DND-41 (cell line): ENCODE measurements at regions not wholly inside any gene's neighbourhood (a gene's known extent, or its start where the extent isn't known, plus 50 kb on each side); places are given as distances from the start of the nearest gene placed in this dataset.

Experiments used
- ATAC-seq: fragments of 200-7000 bp; cut with Tn5 transposase; 3 replicates; pipeline ENCODE4 v1.9.1; 2021; ENCODE audit warnings: low read depth; ENCODE audit not compliant: insufficient read depth
- DNase-seq: peaks from one replicate; pipeline ENCODE4 v3.0.0-alpha.2; 2020
- H2AFZ ChIP-seq: 2 replicates; pipeline ENCODE4 v1.6.0; 2012; ENCODE audit warnings: low read depth, low read length
- H3K27ac ChIP-seq: 2 replicates; pipeline ENCODE4 v1.5.1; 2012; ENCODE audit warnings: low read length, inconsistent platforms
- H3K27me3 ChIP-seq: fragments of 200-600 bp; sonication (generic); 2 replicates; pipeline ENCODE4 v1.6.0; 2012; ENCODE audit warnings: low read length, mild to moderate bottlenecking, inconsistent platforms; ENCODE audit not compliant: insufficient read depth, poor library complexity
- H3K36me3 ChIP-seq: 2 replicates; pipeline ENCODE4 v1.5.1; 2012; ENCODE audit warnings: low read length, inconsistent platforms; ENCODE audit not compliant: insufficient read depth
- H3K4me1 ChIP-seq: 2 replicates; pipeline ENCODE4 v1.5.1; 2012; ENCODE audit warnings: mild to moderate bottlenecking, low read length; ENCODE audit not compliant: insufficient read depth
- H3K4me2 ChIP-seq: 2 replicates; pipeline ENCODE4 v1.6.0; 2012; ENCODE audit warnings: mild to moderate bottlenecking, moderate library complexity, low read length, inconsistent platforms; ENCODE audit not compliant: insufficient read depth
- H3K4me3 ChIP-seq, 2 experiments: fragments of 200-600 bp in 1 of 2; shearing (Covaris generic) in 1 of 2; 2 replicates each; pipeline ENCODE4 v1.5.1; 2012 to 2016; ENCODE audit warnings: inconsistent platforms in 2 of 2, low read length in 2 of 2, mild to moderate bottlenecking in 2 of 2, low read depth in 1 of 2, moderate library complexity in 1 of 2
- H3K79me2 ChIP-seq: 2 replicates; pipeline ENCODE4 v1.6.0; 2012; ENCODE audit warnings: low read length, inconsistent platforms; ENCODE audit not compliant: insufficient read depth
- H3K9ac ChIP-seq: 2 replicates; pipeline ENCODE4 v1.6.0; 2012; ENCODE audit warnings: low read depth, mild to moderate bottlenecking, inconsistent platforms, low read length, moderate library complexity
- H3K9me3 ChIP-seq: 2 replicates; pipeline ENCODE4 v1.5.1; 2012; ENCODE audit warnings: low read length, moderate library complexity, mild to moderate bottlenecking, inconsistent platforms; ENCODE audit not compliant: insufficient read depth, severe bottlenecking
- H4K20me1 ChIP-seq: 2 replicates; pipeline ENCODE4 v1.6.0; 2012; ENCODE audit warnings: low read length; ENCODE audit not compliant: insufficient read depth
- EZH2 ChIP-seq: IDR thresholded peaks from 3 replicates; pipeline ENCODE4 v1.6.1; 2012; ENCODE audit warnings: borderline replicate concordance, low read depth, mild to moderate bottlenecking, moderate library complexity, low read length, inconsistent platforms; ENCODE audit not compliant: severe bottlenecking
- TF ChIP-seq, protein P1 (sequence below): IDR thresholded peaks from 2 replicates; pipeline ENCODE4 v1.5.1; 2012; ENCODE audit warnings: borderline replicate concordance, low read length, moderate library complexity, mild to moderate bottlenecking; ENCODE audit not compliant: poor library complexity, severe bottlenecking; ENCODE audit errors: extremely low read depth

- Histone ChIP-seq H3K4me3 (no peak overlapping the region), H3K79me2 (no peaks in the 10 kb centered on the region), H3K4me1 (peaks cover 28% of the 10 kb centered on the region), H3K27me3 (no peaks in the 10 kb centered on the region), H2AFZ (0 out of 2 replicates have a peak overlapping the region, but pooled peaks have one; percentile 22), H3K9me3 (no peaks in the 10 kb centered on the region), H3K27ac (no peak overlapping the region), H3K9ac (no peak overlapping the region), H4K20me1 (no peaks in the 10 kb centered on the region), H3K36me3 (no peaks in the 10 kb centered on the region), H3K4me2 (no peak overlapping the region)
- ATAC-seq (no peak), DNase-seq (no peak)
- TF ChIP-seq, protein P1, sequence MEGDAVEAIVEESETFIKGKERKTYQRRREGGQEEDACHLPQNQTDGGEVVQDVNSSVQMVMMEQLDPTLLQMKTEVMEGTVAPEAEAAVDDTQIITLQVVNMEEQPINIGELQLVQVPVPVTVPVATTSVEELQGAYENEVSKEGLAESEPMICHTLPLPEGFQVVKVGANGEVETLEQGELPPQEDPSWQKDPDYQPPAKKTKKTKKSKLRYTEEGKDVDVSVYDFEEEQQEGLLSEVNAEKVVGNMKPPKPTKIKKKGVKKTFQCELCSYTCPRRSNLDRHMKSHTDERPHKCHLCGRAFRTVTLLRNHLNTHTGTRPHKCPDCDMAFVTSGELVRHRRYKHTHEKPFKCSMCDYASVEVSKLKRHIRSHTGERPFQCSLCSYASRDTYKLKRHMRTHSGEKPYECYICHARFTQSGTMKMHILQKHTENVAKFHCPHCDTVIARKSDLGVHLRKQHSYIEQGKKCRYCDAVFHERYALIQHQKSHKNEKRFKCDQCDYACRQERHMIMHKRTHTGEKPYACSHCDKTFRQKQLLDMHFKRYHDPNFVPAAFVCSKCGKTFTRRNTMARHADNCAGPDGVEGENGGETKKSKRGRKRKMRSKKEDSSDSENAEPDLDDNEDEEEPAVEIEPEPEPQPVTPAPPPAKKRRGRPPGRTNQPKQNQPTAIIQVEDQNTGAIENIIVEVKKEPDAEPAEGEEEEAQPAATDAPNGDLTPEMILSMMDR = no peak
- TF ChIP-seq EZH2 = no peak
Observed at GRCh38 chr2:48107326-48107925, 201.1 kb upstream of the FBXO11 start.

DNA sequence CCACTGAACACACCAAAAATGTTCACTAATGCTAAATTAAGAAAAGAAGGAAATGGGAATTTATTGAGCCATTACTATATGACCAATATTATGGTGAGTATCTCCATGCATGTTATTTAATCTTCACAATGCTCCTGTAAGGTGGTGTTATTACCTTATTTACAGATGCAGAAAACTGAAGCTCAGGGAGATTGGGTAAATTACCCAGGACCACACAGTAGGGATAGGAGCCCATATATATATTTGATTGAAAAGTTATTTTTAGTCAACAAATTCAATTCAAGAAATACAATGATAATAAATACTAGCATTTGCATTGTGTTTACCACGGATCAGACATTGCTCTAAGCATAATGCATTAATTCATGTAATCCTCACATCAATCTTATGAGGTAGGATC is 202.2 kb upstream of the FBXO11 start:
- no peak overlapping the region for H3K27ac ChIP-seq
- TF ChIP-seq, protein P1 = no peak
- no peak for TF ChIP-seq EZH2
- H3K36me3 ChIP-seq = no peaks in the 10 kb centered on the region
- peaks cover 28% of the 10 kb centered on the region for H3K4me1 ChIP-seq
- H3K4me2 ChIP-seq = no peak overlapping the region
- no peaks in the 10 kb centered on the region for H3K9me3 ChIP-seq
- H3K4me3 ChIP-seq = no peak overlapping the region
- H3K27me3 ChIP-seq = no peaks in the 10 kb centered on the region
- no peaks in the 10 kb centered on the region for H4K20me1 ChIP-seq
- ATAC-seq = no peak
- H3K9ac ChIP-seq = no peak overlapping the region
- no peak overlapping the region for H2AFZ ChIP-seq
- DNase-seq = no peak
- no peaks in the 10 kb centered on the region for H3K79me2 ChIP-seq

GRCh38 chr2:48109491-48110204 is 203.3 kb upstream of the FBXO11 start:
- no peak for TF ChIP-seq EZH2
- TF ChIP-seq, protein P1 = no peak
- Histone ChIP-seq H2AFZ (no peak overlapping the region), H4K20me1 (no peaks in the 10 kb centered on the region), H3K9me3 (no peaks in the 10 kb centered on the region), H3K9ac (no peak overlapping the region), H3K4me2 (no peak overlapping the region), H3K36me3 (no peaks in the 10 kb centered on the region), H3K27me3 (no peaks in the 10 kb centered on the region), H3K4me1 (peaks cover 28% of the 10 kb centered on the region), H3K4me3 (no peak overlapping the region), H3K79me2 (no peaks in the 10 kb centered on the region), H3K27ac (no peak overlapping the region)
- DNase-seq (no peak), ATAC-seq (no peak)
